Loucy (cell line): ENCODE measurements at regions not wholly inside any gene's neighbourhood (a gene's known extent, or its start where the extent isn't known, plus 50 kb on each side); places are given as distances from the start of the nearest gene placed in this dataset.

ENCODE experiments used
- H2AFZ ChIP-seq: fragments of 200-600 bp; sonication (generic); 2 replicates; pipeline ENCODE4 v1.6.0; 2016; ENCODE audit warnings: antibody characterized with exemption, mild to moderate bottlenecking, low read length, moderate library complexity
- H3F3A ChIP-seq: fragments of 200-600 bp; 2 replicates; pipeline ENCODE4 v1.6.0; 2016; ENCODE audit warnings: antibody characterized with exemption, low read depth, mild to moderate bottlenecking
- H3K27me3 ChIP-seq: fragments of 200-600 bp; sonication (generic); 2 replicates; pipeline ENCODE4 v1.6.1; 2014; ENCODE audit warnings: low read length, mild to moderate bottlenecking; ENCODE audit not compliant: insufficient read depth, poor library complexity, severe bottlenecking
- H3K36me3 ChIP-seq: fragments of 200-600 bp; sonication (generic); 2 replicates; pipeline ENCODE4 v1.6.1; 2016; ENCODE audit warnings: low read length; ENCODE audit not compliant: insufficient read depth
- H3K4me1 ChIP-seq: fragments of 200-600 bp; sonication (generic); 2 replicates; pipeline ENCODE4 v1.5.1; 2014; ENCODE audit warnings: low read length, mild to moderate bottlenecking; ENCODE audit not compliant: insufficient read depth, poor library complexity, severe bottlenecking
- H3K4me2 ChIP-seq: fragments of 200-600 bp; sonication (generic); 2 replicates; pipeline ENCODE4 v1.6.0; 2014; ENCODE audit warnings: antibody characterized with exemption, low read length, low read depth, mild to moderate bottlenecking; ENCODE audit not compliant: poor library complexity, severe bottlenecking
- H3K4me3 ChIP-seq: fragments of 200-600 bp; sonication (generic); 2 replicates; pipeline ENCODE4 v1.5.1; 2014; ENCODE audit warnings: low read length, mild to moderate bottlenecking, mixed read lengths; ENCODE audit not compliant: poor library complexity, severe bottlenecking
- H3K79me2 ChIP-seq: fragments of 200-600 bp; sonication (generic); 2 replicates; pipeline ENCODE4 v1.6.1; 2014; ENCODE audit warnings: low read length; ENCODE audit not compliant: insufficient read depth
- H3K9ac ChIP-seq: fragments of 200-600 bp; sonication (generic); 2 replicates; pipeline ENCODE4 v1.6.0; 2014; ENCODE audit warnings: mild to moderate bottlenecking, low read depth, low read length, moderate library complexity; ENCODE audit not compliant: poor library complexity, severe bottlenecking
- H3K9me2 ChIP-seq: fragments of 200-600 bp; sonication (generic); replicated peaks from 2 replicates; pipeline ENCODE4 v1.6.1; 2016; ENCODE audit warnings: low read depth, low read length, mixed read lengths
- H3K9me3 ChIP-seq: fragments of 200-600 bp; sonication (generic); 2 replicates; pipeline ENCODE4 v1.6.1; 2014; ENCODE audit warnings: mild to moderate bottlenecking, antibody characterized with exemption, low read length, low read depth; ENCODE audit not compliant: insufficient read depth
- H4K20me1 ChIP-seq: fragments of 200-600 bp; sonication (generic); 2 replicates; pipeline ENCODE4 v1.6.0; 2014; ENCODE audit warnings: antibody characterized with exemption, low read length, mild to moderate bottlenecking; ENCODE audit not compliant: insufficient read depth, poor library complexity, severe bottlenecking
- EZH2phosphoT487 ChIP-seq: fragments of 200-600 bp; IDR thresholded peaks from 2 replicates; pipeline ENCODE4 v1.6.1; 2018; ENCODE audit warnings: antibody characterized with exemption, mild to moderate bottlenecking, moderate library complexity, borderline replicate concordance
- TF ChIP-seq, protein P1 (sequence below): fragments of 200-600 bp; sonication (generic); conservative IDR thresholded peaks from 2 replicates; pipeline ENCODE4 v1.5.1; 2014; ENCODE audit warnings: mild to moderate bottlenecking, antibody characterized with exemption, low read length

DNA sequence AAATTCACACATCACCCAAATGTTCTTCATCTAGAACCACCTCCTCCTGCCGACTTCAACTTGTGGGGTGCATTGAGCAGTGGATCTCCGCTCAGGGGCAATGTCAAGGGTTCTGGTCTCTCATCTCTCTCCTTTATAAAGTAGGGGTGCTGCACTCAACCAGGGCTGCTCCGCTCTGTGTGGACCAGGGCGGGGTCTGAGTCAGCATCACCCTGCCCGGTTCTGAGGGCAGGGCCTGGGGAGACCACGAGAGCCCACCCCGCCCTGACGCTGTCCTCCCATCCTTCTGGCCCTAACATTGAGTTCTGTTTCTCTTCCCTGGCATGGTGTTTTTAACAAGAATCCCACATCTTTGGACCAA, 311.6 kb upstream of the DIO3 start:
- Histone ChIP-seq H2AFZ (no peak overlapping the region), H3F3A (no peaks in the 10 kb centered on the region), H3K9me2 (no peaks in the 10 kb centered on the region), H3K36me3 (no peaks in the 10 kb centered on the region), H3K9me3 (peaks cover 4% of the 10 kb centered on the region; the same call in 1 of the 2 replicates), H3K79me2 (no peaks in the 10 kb centered on the region), H3K4me3 (no peak overlapping the region), H4K20me1 (no peaks in the 10 kb centered on the region), H3K4me2 (no peak overlapping the region), H3K4me1 (no peaks in the 10 kb centered on the region), H3K9ac (no peak overlapping the region), H3K27me3 (no peaks in the 10 kb centered on the region)
- TF ChIP-seq, protein P1, sequence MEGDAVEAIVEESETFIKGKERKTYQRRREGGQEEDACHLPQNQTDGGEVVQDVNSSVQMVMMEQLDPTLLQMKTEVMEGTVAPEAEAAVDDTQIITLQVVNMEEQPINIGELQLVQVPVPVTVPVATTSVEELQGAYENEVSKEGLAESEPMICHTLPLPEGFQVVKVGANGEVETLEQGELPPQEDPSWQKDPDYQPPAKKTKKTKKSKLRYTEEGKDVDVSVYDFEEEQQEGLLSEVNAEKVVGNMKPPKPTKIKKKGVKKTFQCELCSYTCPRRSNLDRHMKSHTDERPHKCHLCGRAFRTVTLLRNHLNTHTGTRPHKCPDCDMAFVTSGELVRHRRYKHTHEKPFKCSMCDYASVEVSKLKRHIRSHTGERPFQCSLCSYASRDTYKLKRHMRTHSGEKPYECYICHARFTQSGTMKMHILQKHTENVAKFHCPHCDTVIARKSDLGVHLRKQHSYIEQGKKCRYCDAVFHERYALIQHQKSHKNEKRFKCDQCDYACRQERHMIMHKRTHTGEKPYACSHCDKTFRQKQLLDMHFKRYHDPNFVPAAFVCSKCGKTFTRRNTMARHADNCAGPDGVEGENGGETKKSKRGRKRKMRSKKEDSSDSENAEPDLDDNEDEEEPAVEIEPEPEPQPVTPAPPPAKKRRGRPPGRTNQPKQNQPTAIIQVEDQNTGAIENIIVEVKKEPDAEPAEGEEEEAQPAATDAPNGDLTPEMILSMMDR: no peak
- TF ChIP-seq EZH2phosphoT487: no peak

DNA sequence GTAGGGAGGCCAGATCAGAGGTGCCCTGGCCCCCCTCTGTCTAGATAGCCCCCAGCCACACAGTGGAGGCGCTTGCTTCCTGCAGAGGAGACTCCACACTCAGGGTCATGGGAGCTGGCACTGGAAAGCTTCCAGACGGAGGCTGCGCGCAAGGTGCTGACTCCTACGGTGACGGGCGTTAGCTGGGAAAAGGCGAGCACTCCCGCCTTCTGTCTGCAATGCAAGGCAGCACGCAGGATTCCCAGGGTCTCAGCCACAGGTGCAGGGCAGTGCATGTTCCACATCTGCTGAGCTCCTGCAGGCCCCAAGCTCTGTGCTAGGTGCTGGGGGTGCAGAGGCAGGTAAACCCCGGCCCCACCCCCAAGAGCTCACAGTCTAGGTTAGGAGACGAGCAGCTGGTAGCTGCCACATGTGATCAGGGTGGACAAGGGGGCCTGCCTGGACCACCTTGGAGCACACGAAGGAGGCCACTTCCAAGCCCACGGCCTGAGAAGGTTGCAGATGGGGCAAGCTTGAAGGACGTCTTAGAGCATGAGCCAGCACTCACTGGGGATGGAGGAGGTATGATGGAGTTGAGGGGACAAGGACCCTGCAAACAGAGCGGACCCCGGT, 310.9 kb upstream of the DIO3 start:
- Histone ChIP-seq H3K9me3 (peaks cover 4% of the 10 kb centered on the region; the same call in 1 of the 2 replicates), H4K20me1 (no peaks in the 10 kb centered on the region), H3K79me2 (no peaks in the 10 kb centered on the region), H3K27me3 (no peaks in the 10 kb centered on the region), H3K9me2 (no peaks in the 10 kb centered on the region), H3K9ac (no peak overlapping the region), H2AFZ (no peak overlapping the region), H3K4me3 (no peak overlapping the region), H3K36me3 (no peaks in the 10 kb centered on the region), H3F3A (no peaks in the 10 kb centered on the region), H3K4me2 (no peak overlapping the region), H3K4me1 (no peaks in the 10 kb centered on the region)
- TF ChIP-seq, protein P1: no peak
- no peak for TF ChIP-seq EZH2phosphoT487

DNA sequence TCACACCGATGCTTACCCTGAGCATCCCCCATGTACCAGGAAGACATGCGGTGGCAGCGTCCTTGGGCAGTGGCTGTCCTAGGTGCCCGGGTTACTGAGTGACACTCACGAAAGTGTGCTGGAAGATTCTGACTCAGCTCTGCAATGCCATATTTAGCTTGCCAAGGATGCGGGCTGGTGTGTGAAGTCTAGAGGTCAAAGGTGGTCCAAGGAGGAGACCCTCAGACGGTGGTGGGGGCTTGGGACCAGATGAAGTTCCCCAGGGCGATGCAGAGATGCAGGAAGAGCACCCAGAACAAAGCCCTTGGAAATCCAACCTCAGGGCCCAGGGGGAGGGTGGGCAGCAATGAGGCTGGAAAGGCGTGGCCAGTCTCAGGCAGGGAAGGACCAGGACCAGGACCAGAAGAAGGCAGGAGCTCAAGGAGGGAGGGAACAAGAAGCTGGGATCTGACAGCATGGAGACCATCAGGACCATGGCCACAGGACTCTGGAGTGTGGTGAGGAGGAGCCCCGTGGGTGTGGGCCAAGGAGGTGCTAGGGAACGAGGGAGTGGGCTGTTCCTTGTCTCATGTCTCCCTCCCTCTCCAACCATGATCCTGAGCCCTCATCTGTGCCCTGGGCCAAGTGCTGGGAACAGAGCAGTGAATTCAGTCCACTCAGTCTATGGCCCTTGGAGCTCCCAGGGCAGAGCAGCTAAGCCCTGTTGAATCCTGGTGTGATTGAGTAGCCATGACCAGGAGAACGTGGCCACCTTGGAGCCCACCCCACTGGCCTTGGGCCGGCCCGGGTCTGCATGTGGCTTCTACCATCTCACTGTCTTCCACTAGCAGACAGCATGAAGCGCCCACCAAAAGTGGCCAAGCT, 310.1 kb upstream of the DIO3 start:
- Histone ChIP-seq H3K4me1 (no peaks in the 10 kb centered on the region), H2AFZ (no peak overlapping the region), H3K4me3 (no peak overlapping the region), H3K27me3 (no peaks in the 10 kb centered on the region), H3K79me2 (no peaks in the 10 kb centered on the region), H3F3A (no peaks in the 10 kb centered on the region), H4K20me1 (no peaks in the 10 kb centered on the region), H3K4me2 (no peak overlapping the region), H3K36me3 (no peaks in the 10 kb centered on the region), H3K9me2 (no peaks in the 10 kb centered on the region), H3K9me3 (peaks cover 4% of the 10 kb centered on the region; the same call in 1 of the 2 replicates), H3K9ac (no peak overlapping the region)
- no peak for TF ChIP-seq EZH2phosphoT487
- TF ChIP-seq, protein P1: no peak
